C4-2B (cell line): ENCODE measurements at regions not wholly inside any gene's neighbourhood (a gene's known extent, or its start where the extent isn't known, plus 50 kb on each side); places are given as distances from the start of the nearest gene placed in this dataset.

Experiments used
- ZFX ChIP-seq: fragments of 450-650 bp; IDR thresholded peaks from 2 replicates; pipeline ENCODE4 v1.6.1; 2017
- TF ChIP-seq, protein P1 (sequence below): fragments of 450-650 bp; conservative IDR thresholded peaks from 2 replicates; pipeline ENCODE4 v1.5.1; 2017; ENCODE audit warnings: mild to moderate bottlenecking

DNA sequence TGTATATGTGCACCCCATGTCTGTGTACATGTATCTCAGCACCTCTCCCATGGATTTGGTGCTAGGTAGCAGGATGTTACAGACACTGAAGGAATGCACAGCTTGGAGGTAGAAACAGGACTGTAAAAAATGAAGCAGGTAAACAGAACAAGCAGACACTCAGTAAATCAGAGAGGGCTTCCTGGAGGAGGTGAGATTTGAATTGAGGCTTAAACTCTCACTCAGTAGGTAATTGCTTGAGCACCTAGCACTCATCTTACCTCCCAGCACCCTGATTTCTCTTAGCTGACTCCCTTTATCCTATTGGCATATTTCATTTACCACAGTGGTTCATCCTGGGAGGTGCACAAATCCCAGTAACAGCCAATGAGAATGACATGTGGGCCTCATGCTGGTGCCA is 537.9 kb upstream of the RAB6C start:
- TF ChIP-seq, protein P1, sequence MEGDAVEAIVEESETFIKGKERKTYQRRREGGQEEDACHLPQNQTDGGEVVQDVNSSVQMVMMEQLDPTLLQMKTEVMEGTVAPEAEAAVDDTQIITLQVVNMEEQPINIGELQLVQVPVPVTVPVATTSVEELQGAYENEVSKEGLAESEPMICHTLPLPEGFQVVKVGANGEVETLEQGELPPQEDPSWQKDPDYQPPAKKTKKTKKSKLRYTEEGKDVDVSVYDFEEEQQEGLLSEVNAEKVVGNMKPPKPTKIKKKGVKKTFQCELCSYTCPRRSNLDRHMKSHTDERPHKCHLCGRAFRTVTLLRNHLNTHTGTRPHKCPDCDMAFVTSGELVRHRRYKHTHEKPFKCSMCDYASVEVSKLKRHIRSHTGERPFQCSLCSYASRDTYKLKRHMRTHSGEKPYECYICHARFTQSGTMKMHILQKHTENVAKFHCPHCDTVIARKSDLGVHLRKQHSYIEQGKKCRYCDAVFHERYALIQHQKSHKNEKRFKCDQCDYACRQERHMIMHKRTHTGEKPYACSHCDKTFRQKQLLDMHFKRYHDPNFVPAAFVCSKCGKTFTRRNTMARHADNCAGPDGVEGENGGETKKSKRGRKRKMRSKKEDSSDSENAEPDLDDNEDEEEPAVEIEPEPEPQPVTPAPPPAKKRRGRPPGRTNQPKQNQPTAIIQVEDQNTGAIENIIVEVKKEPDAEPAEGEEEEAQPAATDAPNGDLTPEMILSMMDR, result no peak
- no peak for TF ChIP-seq ZFX
